ENCODE measurements at regions not wholly inside any gene's neighbourhood (a gene's known extent, or its start where the extent isn't known, plus 50 kb on each side); places are given as distances from the start of the nearest gene placed in this dataset.
A peak's percentile ranks its signal among the peaks of the same experiment; 100 is the strongest.

GRCh38 chr12:67853204-67853603 is 136.0 kb upstream of the IFNG-AS1 start:
- H3K27ac ChIP-seq (replicated peaks in 1 of 4), result peak overlapping the region; percentile 36 to 74 (median 60)
- H3K4me3 ChIP-seq, result no peak overlapping the region
- H3K36me3 ChIP-seq, result no peaks in the 10 kb centered on the region
- H3K27me3 ChIP-seq, result no peaks in the 10 kb centered on the region
- WGBS, result 32% methylated on average over 3 of the region's 3 CpGs
- intact Hi-C loops (cut with DNase I), result no loop called here
- peaks cover 0 to 27% (median 21%) of the 10 kb centered on the region in 4 donors for H3K4me1 ChIP-seq
- DNase-seq (ENCODE audit: extremely low spot score), result no peak
- no peak for TF ChIP-seq CTCF (IDR thresholded peaks at IDR 0.05)
- peak in 1 of 2 donors; percentile 15 for TF ChIP-seq POLR2AphosphoS5 (IDR thresholded peaks at IDR 0.05)
- H3K9me3 ChIP-seq, result peaks cover 0 to 5% (median 0%) of the 10 kb centered on the region in 4 donors

- no peak overlapping the region for H3K4me3 ChIP-seq
- TF ChIP-seq EP300 (IDR thresholded peaks at IDR 0.05) (no peak), CTCF (IDR thresholded peaks at IDR 0.05) (no peak), POLR2A (IDR thresholded peaks at IDR 0.05; ENCODE audit: low read depth) (no peak), POLR2AphosphoS5 (IDR thresholded peaks at IDR 0.05) (no peak)
- DNase-seq (ENCODE audit: extremely low spot score), result no peak
- H3K36me3 ChIP-seq, result no peaks in the 10 kb centered on the region
- intact Hi-C loops (cut with DNase I), result no loop called here
- no peaks in the 10 kb centered on the region for H3K27me3 ChIP-seq
- H3K4me1 ChIP-seq, result peaks cover 0 to 27% (median 21%) of the 10 kb centered on the region in 4 donors
- WGBS, result 53% methylated on average over 1 of the region's 1 CpG
- H3K27ac ChIP-seq (replicated peaks in 1 of 4), result peak overlapping the region in 1 of 4 donors; percentile 58
- peaks cover 0 to 4% (median 0%) of the 10 kb centered on the region in 4 donors for H3K9me3 ChIP-seq
These were observed 134.9 kb upstream of the IFNG-AS1 start for GRCh38 chr12:67854351-67854750.

GRCh38 chr12:67855103-67855502 is 134.1 kb upstream of the IFNG-AS1 start:
- H3K4me3 ChIP-seq, result no peak overlapping the region
- no peaks in the 10 kb centered on the region for H3K27me3 ChIP-seq
- DNase-seq (ENCODE audit: extremely low spot score), result no peak
- H3K36me3 ChIP-seq, result no peaks in the 10 kb centered on the region
- no peaks in the 10 kb centered on the region for H3K9me3 ChIP-seq
- no peak overlapping the region for H3K27ac ChIP-seq (replicated peaks in 1 of 4)
- intact Hi-C loops (cut with DNase I), result no loop called here
- peaks cover 0 to 27% (median 21%) of the 10 kb centered on the region in 4 donors for H3K4me1 ChIP-seq
- TF ChIP-seq POLR2AphosphoS5 (IDR thresholded peaks at IDR 0.05) (no peak), EP300 (IDR thresholded peaks at IDR 0.05) (no peak), POLR2A (IDR thresholded peaks at IDR 0.05; ENCODE audit: low read depth) (no peak), CTCF (IDR thresholded peaks at IDR 0.05) (no peak)

- intact Hi-C loops (cut with DNase I), result no loop called here
- H3K27me3 ChIP-seq, result no peaks in the 10 kb centered on the region
- no peaks in the 10 kb centered on the region for H3K36me3 ChIP-seq
- DNase-seq (ENCODE audit: extremely low spot score), result no peak
- H3K4me3 ChIP-seq, result no peak overlapping the region
- H3K27ac ChIP-seq (replicated peaks in 1 of 4), result no peak overlapping the region
- H3K4me1 ChIP-seq, result no peaks in the 10 kb centered on the region
- no peak for TF ChIP-seq EP300 (IDR thresholded peaks at IDR 0.05)
- no peak for TF ChIP-seq POLR2AphosphoS5 (IDR thresholded peaks at IDR 0.05)
- no peak for TF ChIP-seq POLR2A (IDR thresholded peaks at IDR 0.05; ENCODE audit: low read depth)
- no peak for TF ChIP-seq CTCF (IDR thresholded peaks at IDR 0.05)
- 91% methylated on average over 4 of the region's 4 CpGs for WGBS
- no peaks in the 10 kb centered on the region for H3K9me3 ChIP-seq
These were observed 118.0 kb upstream of the IFNG-AS1 start for GRCh38 chr12:67871231-67871630.

- no peak overlapping the region for H3K27ac ChIP-seq (replicated peaks in 1 of 4)
- no peak for DNase-seq (ENCODE audit: extremely low spot score)
- H3K4me3 ChIP-seq, result no peak overlapping the region
- no peaks in the 10 kb centered on the region for H3K36me3 ChIP-seq
- H3K27me3 ChIP-seq, result no peaks in the 10 kb centered on the region
- TF ChIP-seq CTCF (IDR thresholded peaks at IDR 0.05) (no peak), POLR2AphosphoS5 (IDR thresholded peaks at IDR 0.05) (no peak), POLR2A (IDR thresholded peaks at IDR 0.05; ENCODE audit: low read depth) (no peak), EP300 (IDR thresholded peaks at IDR 0.05) (no peak)
- no peaks in the 10 kb centered on the region for H3K4me1 ChIP-seq
- WGBS, result 97% methylated on average over 1 of the region's 1 CpG
- intact Hi-C loops (cut with DNase I), result no loop called here
- H3K9me3 ChIP-seq, result no peaks in the 10 kb centered on the region
These were observed 115.9 kb upstream of the IFNG-AS1 start for GRCh38 chr12:67873355-67873754.

Measured in esophagus muscularis mucosa (tissue), 4 donors.